ENCODE measurements at regions not wholly inside any gene's neighbourhood (a gene's known extent, or its start where the extent isn't known, plus 50 kb on each side); places are given as distances from the start of the nearest gene placed in this dataset.

DNA sequence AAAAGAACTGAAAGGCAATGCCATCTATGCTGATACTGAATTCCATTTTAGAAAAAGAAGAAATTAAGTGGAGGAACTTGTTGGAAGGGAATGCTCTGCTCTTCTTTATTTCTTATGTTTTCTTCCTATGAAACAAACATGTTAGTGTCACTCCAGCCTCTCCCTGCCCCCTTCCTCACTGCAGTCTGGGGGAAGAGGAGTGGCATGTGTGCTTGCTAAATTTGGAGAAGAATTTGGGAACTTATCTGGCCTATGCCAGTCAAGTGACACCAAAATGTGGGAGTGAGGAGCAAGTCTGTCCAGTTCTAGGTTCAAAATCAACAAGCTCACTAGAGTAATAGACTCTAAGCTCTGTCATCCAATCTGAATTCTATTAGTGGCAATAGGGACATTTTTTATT lies 214.6 kb downstream of the RBM26 start (continued):
- TF ChIP-seq, protein P1, sequence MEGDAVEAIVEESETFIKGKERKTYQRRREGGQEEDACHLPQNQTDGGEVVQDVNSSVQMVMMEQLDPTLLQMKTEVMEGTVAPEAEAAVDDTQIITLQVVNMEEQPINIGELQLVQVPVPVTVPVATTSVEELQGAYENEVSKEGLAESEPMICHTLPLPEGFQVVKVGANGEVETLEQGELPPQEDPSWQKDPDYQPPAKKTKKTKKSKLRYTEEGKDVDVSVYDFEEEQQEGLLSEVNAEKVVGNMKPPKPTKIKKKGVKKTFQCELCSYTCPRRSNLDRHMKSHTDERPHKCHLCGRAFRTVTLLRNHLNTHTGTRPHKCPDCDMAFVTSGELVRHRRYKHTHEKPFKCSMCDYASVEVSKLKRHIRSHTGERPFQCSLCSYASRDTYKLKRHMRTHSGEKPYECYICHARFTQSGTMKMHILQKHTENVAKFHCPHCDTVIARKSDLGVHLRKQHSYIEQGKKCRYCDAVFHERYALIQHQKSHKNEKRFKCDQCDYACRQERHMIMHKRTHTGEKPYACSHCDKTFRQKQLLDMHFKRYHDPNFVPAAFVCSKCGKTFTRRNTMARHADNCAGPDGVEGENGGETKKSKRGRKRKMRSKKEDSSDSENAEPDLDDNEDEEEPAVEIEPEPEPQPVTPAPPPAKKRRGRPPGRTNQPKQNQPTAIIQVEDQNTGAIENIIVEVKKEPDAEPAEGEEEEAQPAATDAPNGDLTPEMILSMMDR (IDR thresholded peaks at IDR 0.05), result no peak
- TF ChIP-seq FOSB (CRISPR knock-in tag; IDR thresholded peaks at IDR 0.05) (no peak), TFCP2L1 (CRISPR knock-in tag; IDR thresholded peaks at IDR 0.05) (no peak), POLR2A (IDR thresholded peaks at IDR 0.05; ENCODE audit: low read length) (no peak), CHD2 (IDR thresholded peaks at IDR 0.05; ENCODE audit: low read length, partially characterized antibody) (no peak)

DNA sequence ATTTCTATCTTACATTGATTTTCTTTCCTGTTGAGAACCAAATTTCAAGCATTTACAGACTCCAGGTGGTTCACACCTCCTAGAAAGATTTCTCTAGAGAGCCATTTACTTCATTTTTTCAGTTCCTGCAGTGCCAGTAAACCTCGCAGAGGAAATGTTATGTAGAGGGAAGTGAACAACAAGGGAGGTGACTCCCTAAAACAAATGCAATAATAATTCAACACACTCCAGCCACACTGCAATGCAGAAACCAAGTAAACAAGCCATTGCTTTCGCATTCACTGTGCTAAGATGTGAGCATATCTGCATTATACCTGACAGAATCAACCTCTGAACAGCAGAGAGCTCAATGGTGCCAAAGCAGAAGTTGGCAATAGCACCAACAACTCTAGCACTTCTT lies 215.1 kb downstream of the RBM26 start:
- 11% methylated on average over 2 of the region's 2 CpGs for whole genome bisulfite sequencing (ENCODE audit: missing lambda C conversion rate)
- POLR2A ChIA-PET, result no interaction called here
- DNase-seq (ENCODE audit: low read depth in 1 of 2, low spot score in 1 of 2) (no peak), FAIRE-seq (no peak), ATAC-seq (no peak)
- TF ChIP-seq RNF2 (IDR thresholded peaks at IDR 0.05; ENCODE audit: borderline replicate concordance, low read depth) (no peak), EHMT2 (IDR thresholded peaks at IDR 0.05; ENCODE audit: low read depth) (no peak), ESRRA (IDR thresholded peaks at IDR 0.05; ENCODE audit: borderline replicate concordance, low read length) (no peak), MAFK (IDR thresholded peaks at IDR 0.05; ENCODE audit: partially characterized antibody) (no peak), TFCP2L1 (CRISPR knock-in tag; IDR thresholded peaks at IDR 0.05) (no peak)
- Histone ChIP-seq H3K4me3 (no peak overlapping the region), H3K27ac (no peak overlapping the region), H3K9me3 (no peaks in the 10 kb centered on the region), H3K4me1 (no peaks in the 10 kb centered on the region), H3K4me2 (no peak overlapping the region)
- CTCF ChIA-PET, result no interaction called here

- DNase-seq (ENCODE audit: low read depth in 1 of 2, low spot score in 1 of 2), result no peak
- no peak overlapping the region for H3K27ac ChIP-seq
- TF ChIP-seq EHF (CRISPR knock-in tag; IDR thresholded peaks at IDR 0.05), result no peak
- no peak for TF ChIP-seq ATOH8 (CRISPR knock-in tag; IDR thresholded peaks at IDR 0.05; ENCODE audit: low read depth)
- no peak for TF ChIP-seq HOXA7 (CRISPR knock-in tag; IDR thresholded peaks at IDR 0.05)
- no peak for TF ChIP-seq FOSL2 (IDR thresholded peaks at IDR 0.05)
- no peak for TF ChIP-seq FOSL2 (CRISPR knock-in tag; IDR thresholded peaks at IDR 0.05)
- TF ChIP-seq TFCP2L1 (CRISPR knock-in tag; IDR thresholded peaks at IDR 0.05), result no peak
- no peak for TF ChIP-seq RNF2 (IDR thresholded peaks at IDR 0.05; ENCODE audit: borderline replicate concordance, low read depth)
- TF ChIP-seq HES2 (IDR thresholded peaks at IDR 0.05), result no peak
- TF ChIP-seq MAZ (IDR thresholded peaks at IDR 0.05; ENCODE audit: borderline replicate concordance, low read depth, low read length), result no peak
- TF ChIP-seq GATA3 (IDR thresholded peaks at IDR 0.05; ENCODE audit: borderline replicate concordance), result no peak
- no peak for TF ChIP-seq JUNB (IDR thresholded peaks at IDR 0.05)
- TF ChIP-seq HOXB13 (CRISPR knock-in tag; IDR thresholded peaks at IDR 0.05; ENCODE audit: low read depth), result no peak
- TF ChIP-seq ELK1 (IDR thresholded peaks at IDR 0.05; ENCODE audit: low read depth, low read length), result no peak
- no peak for TF ChIP-seq ESRRA (IDR thresholded peaks at IDR 0.05; ENCODE audit: borderline replicate concordance, low read length)
- no peak for TF ChIP-seq CEBPB (IDR thresholded peaks at IDR 0.05)
- no peak for TF ChIP-seq NR3C1 (IDR thresholded peaks at IDR 0.05)
- TF ChIP-seq CBX8 (IDR thresholded peaks at IDR 0.05), result no peak
- no peak for TF ChIP-seq CHD2 (IDR thresholded peaks at IDR 0.05; ENCODE audit: low read length, partially characterized antibody)
- no peak for TF ChIP-seq RAD21 (conservative IDR thresholded peaks at IDR 0.05 in 1 of 2, IDR thresholded peaks at IDR 0.05 in 1 of 2)
- POLR2A ChIA-PET, result no interaction called here
- WGBS (ENCODE audit: missing lambda C conversion rate), result 12% methylated on average over 3 of the region's 3 CpGs
- ATAC-seq, result no peak
- no peak overlapping the region for H3K4me2 ChIP-seq
- CTCF ChIA-PET, result no interaction called here
- FAIRE-seq, result no peak
- no peaks in the 10 kb centered on the region for H3K9me3 ChIP-seq
- H3K4me1 ChIP-seq, result no peaks in the 10 kb centered on the region
- H3K4me3 ChIP-seq, result no peak overlapping the region
Measured at GRCh38 chr13:79187917-79188690, 218.0 kb downstream of the RBM26 start.

Measured in A549 (cell line).